Ovary (tissue), 3 donors: ENCODE measurements at regions not wholly inside any gene's neighbourhood (a gene's known extent, or its start where the extent isn't known, plus 50 kb on each side); places are given as distances from the start of the nearest gene placed in this dataset.

Experiments
- EP300 ChIP-seq: sonication (generic); formaldehyde crosslinking; IDR thresholded peaks from one replicate; pipeline ENCODE4 v1.6.1; 2017; ENCODE audit warnings: antibody characterized with exemption
- POLR2A ChIP-seq: fragments of 450-650 bp; IDR thresholded peaks from one replicate; pipeline ENCODE4 v1.6.1; 2017; ENCODE audit warnings: antibody characterized with exemption, mild to moderate bottlenecking, moderate library complexity
- TF ChIP-seq, protein P1 (sequence below), 3 donors: fragments of 450-650 bp in 2 of 3; fragments of 200-600 bp in 1 of 3; IDR thresholded peaks; one replicate each; pipeline versions ENCODE4 v1.5.1 to v1.8.0; 2016 to 2022; ENCODE audit warnings: antibody characterized with exemption in 3 of 3, mild to moderate bottlenecking in 1 of 3
- donor health status: DM: no; HTN: no; CAD: no.

DNA sequence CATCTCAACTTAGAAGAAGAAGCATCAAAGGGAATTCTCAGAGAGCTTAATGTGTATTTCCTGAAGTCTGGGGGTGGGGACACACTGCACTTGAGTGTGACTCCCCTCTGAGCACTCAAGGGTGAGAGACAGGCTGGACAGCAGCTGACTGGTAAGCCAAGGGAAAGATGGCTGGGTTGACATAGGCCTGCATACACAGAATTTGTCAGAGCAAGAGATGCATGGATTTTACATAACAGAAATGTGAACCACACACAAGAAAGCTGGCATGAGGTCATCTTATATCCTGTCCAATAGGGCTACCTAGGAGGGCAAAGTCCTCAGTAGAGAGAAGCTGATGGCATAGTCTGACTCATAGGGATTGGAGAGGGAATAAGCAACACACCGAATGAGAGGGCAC lies 114.3 kb upstream of the EPB41L4A start:
- TF ChIP-seq, protein P1, sequence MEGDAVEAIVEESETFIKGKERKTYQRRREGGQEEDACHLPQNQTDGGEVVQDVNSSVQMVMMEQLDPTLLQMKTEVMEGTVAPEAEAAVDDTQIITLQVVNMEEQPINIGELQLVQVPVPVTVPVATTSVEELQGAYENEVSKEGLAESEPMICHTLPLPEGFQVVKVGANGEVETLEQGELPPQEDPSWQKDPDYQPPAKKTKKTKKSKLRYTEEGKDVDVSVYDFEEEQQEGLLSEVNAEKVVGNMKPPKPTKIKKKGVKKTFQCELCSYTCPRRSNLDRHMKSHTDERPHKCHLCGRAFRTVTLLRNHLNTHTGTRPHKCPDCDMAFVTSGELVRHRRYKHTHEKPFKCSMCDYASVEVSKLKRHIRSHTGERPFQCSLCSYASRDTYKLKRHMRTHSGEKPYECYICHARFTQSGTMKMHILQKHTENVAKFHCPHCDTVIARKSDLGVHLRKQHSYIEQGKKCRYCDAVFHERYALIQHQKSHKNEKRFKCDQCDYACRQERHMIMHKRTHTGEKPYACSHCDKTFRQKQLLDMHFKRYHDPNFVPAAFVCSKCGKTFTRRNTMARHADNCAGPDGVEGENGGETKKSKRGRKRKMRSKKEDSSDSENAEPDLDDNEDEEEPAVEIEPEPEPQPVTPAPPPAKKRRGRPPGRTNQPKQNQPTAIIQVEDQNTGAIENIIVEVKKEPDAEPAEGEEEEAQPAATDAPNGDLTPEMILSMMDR (IDR thresholded peaks at IDR 0.05) = no peak
- no peak for TF ChIP-seq EP300
- no peak for TF ChIP-seq POLR2A
